HEK293T (cell line): ENCODE measurements at regions not wholly inside any gene's neighbourhood (a gene's known extent, or its start where the extent isn't known, plus 50 kb on each side); places are given as distances from the start of the nearest gene placed in this dataset.

ENCODE experiments used
- ARNT ChIP-seq: fragments of 450-650 bp; IDR thresholded peaks from 2 replicates; pipeline ENCODE4 v1.6.1; 2017; ENCODE audit warnings: mild to moderate bottlenecking
- BHLHE40 ChIP-seq: fragments of 450-650 bp; IDR thresholded peaks from 2 replicates; pipeline ENCODE4 v1.6.1; 2016; ENCODE audit warnings: mild to moderate bottlenecking, moderate library complexity, borderline replicate concordance
- ELF4 ChIP-seq: fragments of 450-650 bp; IDR thresholded peaks from 2 replicates; pipeline ENCODE4 v1.6.1; 2017; ENCODE audit warnings: antibody characterized with exemption
- FOXA1 ChIP-seq: fragments of 450-650 bp; IDR thresholded peaks from 2 replicates; pipeline ENCODE4 v1.6.1; 2016; ENCODE audit warnings: mild to moderate bottlenecking
- FOXM1 ChIP-seq: fragments of 450-650 bp; IDR thresholded peaks from 2 replicates; pipeline ENCODE4 v1.6.1; 2017; ENCODE audit warnings: mild to moderate bottlenecking, borderline replicate concordance
- HDGF ChIP-seq: fragments of 450-650 bp; IDR thresholded peaks from 2 replicates; pipeline ENCODE4 v1.6.1; 2017; ENCODE audit warnings: antibody characterized with exemption, borderline replicate concordance
- L3MBTL2 ChIP-seq: fragments of 450-650 bp; conservative IDR thresholded peaks from 2 replicates; pipeline ENCODE4 v1.6.1; 2016; ENCODE audit warnings: mild to moderate bottlenecking
- LEF1 ChIP-seq: fragments of 450-650 bp; IDR thresholded peaks from 2 replicates; pipeline ENCODE4 v1.6.1; 2017; ENCODE audit warnings: mild to moderate bottlenecking, borderline replicate concordance
- SP1 ChIP-seq: fragments of 450-650 bp; IDR thresholded peaks from 2 replicates; pipeline ENCODE4 v1.6.1; 2017
- SUZ12 ChIP-seq: fragments of 450-650 bp; IDR thresholded peaks from 2 replicates; pipeline ENCODE4 v1.6.1; 2016; ENCODE audit warnings: mild to moderate bottlenecking
- TARDBP ChIP-seq: fragments of 450-650 bp; IDR thresholded peaks from 2 replicates; pipeline ENCODE4 v1.6.1; 2016
- ZNF384 ChIP-seq: fragments of 450-650 bp; IDR thresholded peaks from 2 replicates; pipeline ENCODE4 v1.6.1; 2016
- TF ChIP-seq, protein P1 (sequence below): fragments of 450-650 bp; IDR thresholded peaks from 2 replicates; pipeline ENCODE4 v1.6.1; 2016

DNA sequence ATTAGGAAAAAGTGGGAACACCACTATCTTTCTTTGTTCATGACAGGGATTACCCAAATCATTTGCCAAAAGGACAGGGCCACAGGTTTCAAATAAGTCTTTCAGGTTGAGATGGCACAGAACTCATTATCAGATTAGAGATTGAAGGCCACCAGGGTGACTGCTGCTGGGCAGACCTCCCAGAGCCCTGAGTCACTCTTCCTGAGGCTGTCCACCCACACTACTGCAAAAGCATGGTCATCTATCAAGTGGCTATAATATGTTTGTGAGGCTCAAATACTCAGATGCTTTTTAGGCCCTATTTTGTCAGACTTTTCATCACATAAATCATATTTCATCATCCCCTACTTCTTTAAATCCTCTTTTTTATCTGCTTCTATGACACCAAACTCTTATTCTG lies 155.3 kb upstream of the CCDC196 start:
- no peak for TF ChIP-seq ZNF384
- TF ChIP-seq BHLHE40: no peak
- no peak for TF ChIP-seq SUZ12
- no peak for TF ChIP-seq FOXA1
- TF ChIP-seq TARDBP: no peak
- no peak for TF ChIP-seq ARNT
- TF ChIP-seq HDGF: no peak
- TF ChIP-seq LEF1: no peak
- no peak for TF ChIP-seq SP1
- TF ChIP-seq, protein P1, sequence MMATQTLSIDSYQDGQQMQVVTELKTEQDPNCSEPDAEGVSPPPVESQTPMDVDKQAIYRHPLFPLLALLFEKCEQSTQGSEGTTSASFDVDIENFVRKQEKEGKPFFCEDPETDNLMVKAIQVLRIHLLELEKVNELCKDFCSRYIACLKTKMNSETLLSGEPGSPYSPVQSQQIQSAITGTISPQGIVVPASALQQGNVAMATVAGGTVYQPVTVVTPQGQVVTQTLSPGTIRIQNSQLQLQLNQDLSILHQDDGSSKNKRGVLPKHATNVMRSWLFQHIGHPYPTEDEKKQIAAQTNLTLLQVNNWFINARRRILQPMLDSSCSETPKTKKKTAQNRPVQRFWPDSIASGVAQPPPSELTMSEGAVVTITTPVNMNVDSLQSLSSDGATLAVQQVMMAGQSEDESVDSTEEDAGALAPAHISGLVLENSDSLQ: no peak
- TF ChIP-seq ELF4: no peak
- no peak for TF ChIP-seq FOXM1
- TF ChIP-seq L3MBTL2: no peak
